Loucy (cell line): ENCODE measurements at regions not wholly inside any gene's neighbourhood (a gene's known extent, or its start where the extent isn't known, plus 50 kb on each side); places are given as distances from the start of the nearest gene placed in this dataset.

ENCODE experiments used
- H2AFZ ChIP-seq: fragments of 200-600 bp; sonication (generic); 2 replicates; pipeline ENCODE4 v1.6.0; 2016; ENCODE audit warnings: antibody characterized with exemption, mild to moderate bottlenecking, low read length, moderate library complexity
- H3F3A ChIP-seq: fragments of 200-600 bp; 2 replicates; pipeline ENCODE4 v1.6.0; 2016; ENCODE audit warnings: antibody characterized with exemption, low read depth, mild to moderate bottlenecking
- H3K27me3 ChIP-seq: fragments of 200-600 bp; sonication (generic); 2 replicates; pipeline ENCODE4 v1.6.1; 2014; ENCODE audit warnings: low read length, mild to moderate bottlenecking; ENCODE audit not compliant: insufficient read depth, poor library complexity, severe bottlenecking
- H3K36me3 ChIP-seq: fragments of 200-600 bp; sonication (generic); 2 replicates; pipeline ENCODE4 v1.6.1; 2016; ENCODE audit warnings: low read length; ENCODE audit not compliant: insufficient read depth
- H3K4me1 ChIP-seq: fragments of 200-600 bp; sonication (generic); 2 replicates; pipeline ENCODE4 v1.5.1; 2014; ENCODE audit warnings: low read length, mild to moderate bottlenecking; ENCODE audit not compliant: insufficient read depth, poor library complexity, severe bottlenecking
- H3K4me2 ChIP-seq: fragments of 200-600 bp; sonication (generic); 2 replicates; pipeline ENCODE4 v1.6.0; 2014; ENCODE audit warnings: antibody characterized with exemption, low read length, low read depth, mild to moderate bottlenecking; ENCODE audit not compliant: poor library complexity, severe bottlenecking
- H3K4me3 ChIP-seq: fragments of 200-600 bp; sonication (generic); 2 replicates; pipeline ENCODE4 v1.5.1; 2014; ENCODE audit warnings: low read length, mild to moderate bottlenecking, mixed read lengths; ENCODE audit not compliant: poor library complexity, severe bottlenecking
- H3K79me2 ChIP-seq: fragments of 200-600 bp; sonication (generic); 2 replicates; pipeline ENCODE4 v1.6.1; 2014; ENCODE audit warnings: low read length; ENCODE audit not compliant: insufficient read depth
- H3K9ac ChIP-seq: fragments of 200-600 bp; sonication (generic); 2 replicates; pipeline ENCODE4 v1.6.0; 2014; ENCODE audit warnings: mild to moderate bottlenecking, low read depth, low read length, moderate library complexity; ENCODE audit not compliant: poor library complexity, severe bottlenecking
- H3K9me2 ChIP-seq: fragments of 200-600 bp; sonication (generic); replicated peaks from 2 replicates; pipeline ENCODE4 v1.6.1; 2016; ENCODE audit warnings: low read depth, low read length, mixed read lengths
- H3K9me3 ChIP-seq: fragments of 200-600 bp; sonication (generic); 2 replicates; pipeline ENCODE4 v1.6.1; 2014; ENCODE audit warnings: mild to moderate bottlenecking, antibody characterized with exemption, low read length, low read depth; ENCODE audit not compliant: insufficient read depth
- H4K20me1 ChIP-seq: fragments of 200-600 bp; sonication (generic); 2 replicates; pipeline ENCODE4 v1.6.0; 2014; ENCODE audit warnings: antibody characterized with exemption, low read length, mild to moderate bottlenecking; ENCODE audit not compliant: insufficient read depth, poor library complexity, severe bottlenecking
- CTCF ChIP-seq: fragments of 200-600 bp; sonication (generic); conservative IDR thresholded peaks from 2 replicates; pipeline ENCODE4 v1.5.1; 2014; ENCODE audit warnings: mild to moderate bottlenecking, antibody characterized with exemption, low read length
- EZH2phosphoT487 ChIP-seq: fragments of 200-600 bp; IDR thresholded peaks from 2 replicates; pipeline ENCODE4 v1.6.1; 2018; ENCODE audit warnings: antibody characterized with exemption, mild to moderate bottlenecking, moderate library complexity, borderline replicate concordance

GRCh38 chr10:9656996-9657395, 1360.7 kb upstream of the CELF2 start:
- H3K9me2 ChIP-seq, result no peaks in the 10 kb centered on the region
- TF ChIP-seq EZH2phosphoT487 (no peak), CTCF (no peak)
- no peak overlapping the region for H3K4me3 ChIP-seq
- no peak overlapping the region for H3K9ac ChIP-seq
- no peaks in the 10 kb centered on the region for H3K4me1 ChIP-seq
- no peaks in the 10 kb centered on the region for H3F3A ChIP-seq
- H3K9me3 ChIP-seq, result no peaks in the 10 kb centered on the region
- H3K36me3 ChIP-seq, result no peaks in the 10 kb centered on the region
- no peaks in the 10 kb centered on the region for H4K20me1 ChIP-seq
- no peak overlapping the region for H2AFZ ChIP-seq
- H3K4me2 ChIP-seq, result no peak overlapping the region
- H3K27me3 ChIP-seq, result no peaks in the 10 kb centered on the region
- H3K79me2 ChIP-seq, result no peaks in the 10 kb centered on the region

DNA sequence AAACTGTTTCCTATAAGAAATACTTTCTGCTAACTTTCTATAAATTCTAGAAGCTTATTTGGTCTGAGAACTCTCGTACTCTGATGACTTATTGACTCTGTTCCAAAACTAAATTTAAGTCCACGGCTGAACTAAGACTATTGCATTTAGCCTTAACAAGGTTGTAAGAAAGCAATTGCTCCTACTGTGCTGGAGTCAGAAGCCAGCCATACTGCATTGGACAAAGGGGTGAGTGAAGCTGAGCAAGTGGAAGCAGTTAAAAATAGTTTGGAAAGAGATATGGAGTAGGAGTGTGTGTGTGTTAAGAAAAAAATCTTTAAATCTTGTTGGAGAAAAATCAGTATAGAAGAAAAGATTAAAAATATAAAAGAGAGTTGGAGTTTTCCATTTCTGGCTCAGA, 1360.1 kb upstream of the CELF2 start:
- no peaks in the 10 kb centered on the region for H3K4me1 ChIP-seq
- TF ChIP-seq EZH2phosphoT487 (no peak), CTCF (no peak)
- no peak overlapping the region for H2AFZ ChIP-seq
- H3K27me3 ChIP-seq, result no peaks in the 10 kb centered on the region
- H3K4me2 ChIP-seq, result no peak overlapping the region
- H3K9ac ChIP-seq, result no peak overlapping the region
- no peaks in the 10 kb centered on the region for H3F3A ChIP-seq
- H3K36me3 ChIP-seq, result no peaks in the 10 kb centered on the region
- no peak overlapping the region for H3K4me3 ChIP-seq
- no peaks in the 10 kb centered on the region for H3K9me2 ChIP-seq
- no peaks in the 10 kb centered on the region for H4K20me1 ChIP-seq
- no peaks in the 10 kb centered on the region for H3K9me3 ChIP-seq
- H3K79me2 ChIP-seq, result no peaks in the 10 kb centered on the region

GRCh38 chr10:9668411-9668810, 1349.3 kb upstream of the CELF2 start:
- Histone ChIP-seq H3K9me2 (0 out of 2 replicates have a peak, but pooled peaks cover 3% of the 10 kb centered on the region), H4K20me1 (no peaks in the 10 kb centered on the region), H3K4me1 (no peaks in the 10 kb centered on the region), H3K79me2 (no peaks in the 10 kb centered on the region), H3K4me3 (no peak overlapping the region), H3K4me2 (no peak overlapping the region), H3K27me3 (no peaks in the 10 kb centered on the region), H3K9ac (no peak overlapping the region), H3F3A (no peaks in the 10 kb centered on the region), H2AFZ (no peak overlapping the region), H3K36me3 (no peaks in the 10 kb centered on the region), H3K9me3 (0 out of 2 replicates have a peak, but pooled peaks cover 3% of the 10 kb centered on the region)
- no peak for TF ChIP-seq EZH2phosphoT487
- no peak for TF ChIP-seq CTCF
